Neutrophil (primary cell): ENCODE measurements at regions not wholly inside any gene's neighbourhood (a gene's known extent, or its start where the extent isn't known, plus 50 kb on each side); places are given as distances from the start of the nearest gene placed in this dataset.
"Not testable (repeated sequence)": the region's sequence is repeated elsewhere in the genome, so short reads cannot be mapped to it uniquely, and the experiment has no call there.

Experiments
- H3K27ac ChIP-seq: fragments of 200-600 bp; sonication (generic); 2 replicates; pipeline ENCODE4 v1.5.1; 2016; ENCODE audit warnings: mild to moderate bottlenecking, moderate library complexity
- H3K27me3 ChIP-seq: fragments of 200-600 bp; sonication (generic); 2 replicates; pipeline ENCODE4 v1.6.0; 2016; ENCODE audit warnings: mild to moderate bottlenecking
- H3K36me3 ChIP-seq: fragments of 200-600 bp; sonication (generic); 2 replicates; pipeline ENCODE4 v1.5.1; 2017
- H3K4me1 ChIP-seq, 2 experiments: fragments of 200-600 bp in 1 of 2; sonication (generic) in 1 of 2; 1 replicate in 1 of 2; 2 replicates in 1 of 2; pipeline versions ENCODE4 v1.5.1 to v1.6.1; 2013 to 2016; ENCODE audit warnings: low read depth in 1 of 2, low read length in 1 of 2, mild to moderate bottlenecking in 1 of 2, moderate library complexity in 1 of 2; ENCODE audit not compliant: control insufficient read depth in 1 of 2, insufficient read depth in 1 of 2
- H3K4me3 ChIP-seq, 2 experiments: fragments of 200-600 bp in 1 of 2; sonication (generic) in 1 of 2; 1 replicate in 1 of 2; 2 replicates in 1 of 2; pipeline ENCODE4 v1.5.1; 2013 to 2016; ENCODE audit warnings: low read depth in 1 of 2, low read length in 1 of 2, mild to moderate bottlenecking in 1 of 2, moderate library complexity in 1 of 2
- H3K9me3 ChIP-seq: fragments of 200-600 bp; sonication (generic); 2 replicates; pipeline ENCODE4 v1.5.1; 2016
- CTCF ChIP-seq: fragments of 200-600 bp; sonication (generic); IDR thresholded peaks from 2 replicates; pipeline ENCODE4 v1.5.1; 2016; ENCODE audit warnings: antibody characterized with exemption

- H3K4me1 ChIP-seq, result no peaks in the 10 kb centered on the region
- H3K27ac ChIP-seq, result no peak overlapping the region
- H3K27me3 ChIP-seq, result no peaks in the 10 kb centered on the region
- TF ChIP-seq CTCF, result no peak
- no peak overlapping the region for H3K4me3 ChIP-seq
- no peaks in the 10 kb centered on the region for H3K36me3 ChIP-seq
- no peaks in the 10 kb centered on the region for H3K9me3 ChIP-seq
Observed at GRCh38 chr19:20413705-20414104, 151.9 kb downstream of the ZNF737 start.

GRCh38 chr19:20412846-20413245 is 152.7 kb downstream of the ZNF737 start:
- Histone ChIP-seq H3K27me3 (no peaks in the 10 kb centered on the region), H3K9me3 (no peaks in the 10 kb centered on the region), H3K4me1 (no peaks in the 10 kb centered on the region), H3K4me3 (no peak overlapping the region), H3K36me3 (no peaks in the 10 kb centered on the region), H3K27ac (no peak overlapping the region)
- no peak for TF ChIP-seq CTCF

- Histone ChIP-seq H3K9me3 (peaks cover 14% of the 10 kb centered on the region), H3K27me3 (no peaks in the 10 kb centered on the region), H3K27ac (no peak overlapping the region), H3K4me3 (no peak overlapping the region), H3K4me1 (no peaks in the 10 kb centered on the region), H3K36me3 (no peaks in the 10 kb centered on the region)
- TF ChIP-seq CTCF, result no peak
Observed at GRCh38 chr19:20397292-20397691, 168.3 kb downstream of the ZNF737 start.

- Histone ChIP-seq H3K4me3 (no peak overlapping the region), H3K27ac (no peak overlapping the region), H3K9me3 (peaks cover 7% of the 10 kb centered on the region), H3K27me3 (no peaks in the 10 kb centered on the region), H3K4me1 (no peaks in the 10 kb centered on the region), H3K36me3 (no peaks in the 10 kb centered on the region)
- TF ChIP-seq CTCF, result no peak
Observed at GRCh38 chr19:20388706-20389225, 176.8 kb downstream of the ZNF737 start.

- Histone ChIP-seq H3K4me3 (no peak overlapping the region), H3K4me1 (no peaks in the 10 kb centered on the region), H3K27ac (no peak overlapping the region), H3K9me3 (no peaks in the 10 kb centered on the region), H3K27me3 (no peaks in the 10 kb centered on the region), H3K36me3 (no peaks in the 10 kb centered on the region)
- TF ChIP-seq CTCF, result no peak
Observed at GRCh38 chr19:20385061-20385460, 180.5 kb downstream of the ZNF737 start.

GRCh38 chr19:20371911-20372310 is 193.7 kb downstream of the ZNF737 start:
- no peaks in the 10 kb centered on the region for H3K27me3 ChIP-seq
- no peaks in the 10 kb centered on the region for H3K4me1 ChIP-seq
- no peak for TF ChIP-seq CTCF
- no peaks in the 10 kb centered on the region for H3K9me3 ChIP-seq
- H3K27ac ChIP-seq, result no peak overlapping the region
- no peak overlapping the region for H3K4me3 ChIP-seq
- no peaks in the 10 kb centered on the region for H3K36me3 ChIP-seq

- not testable (repeated sequence) for H3K4me1 ChIP-seq, H3K27me3 ChIP-seq, H3K4me3 ChIP-seq, H3K27ac ChIP-seq, H3K36me3 ChIP-seq, H3K9me3 ChIP-seq
Observed at GRCh38 chr19:20371304-20371703, 194.3 kb downstream of the ZNF737 start.
